HG02973 (cell line): ENCODE measurements at regions not wholly inside any gene's neighbourhood (a gene's known extent, or its start where the extent isn't known, plus 50 kb on each side); places are given as distances from the start of the nearest gene placed in this dataset.
"Not testable (repeated sequence)": the region's sequence is repeated elsewhere in the genome, so short reads cannot be mapped to it uniquely, and the experiment has no call there.

ENCODE experiments used
- ATAC-seq: cut with Tn5 transposase; IDR thresholded peaks from one replicate; pipeline ENCODE4 v1.9.1; 2021; ENCODE audit warnings: moderate library complexity; ENCODE audit not compliant: unreplicated experiment

DNA sequence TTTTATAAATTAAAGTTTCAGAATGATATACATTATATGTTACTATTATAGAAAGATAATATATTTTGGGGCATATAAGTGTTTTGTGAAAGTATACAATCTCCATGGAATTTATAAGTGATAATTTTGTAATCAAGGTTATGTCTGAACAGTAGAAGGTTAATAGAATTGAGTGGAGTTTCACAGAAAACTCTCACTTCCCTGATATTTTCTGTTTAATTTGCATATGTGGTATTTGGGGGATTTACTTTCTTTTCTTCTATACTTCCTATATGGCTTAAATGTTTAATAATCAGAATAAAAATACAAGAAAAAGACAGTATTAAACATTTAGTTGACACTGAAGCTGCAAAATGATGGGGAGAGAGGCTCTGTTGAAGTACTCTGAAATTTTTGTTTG is 848.5 kb downstream of the DACH1 start:
- ATAC-seq, result no peak

DNA sequence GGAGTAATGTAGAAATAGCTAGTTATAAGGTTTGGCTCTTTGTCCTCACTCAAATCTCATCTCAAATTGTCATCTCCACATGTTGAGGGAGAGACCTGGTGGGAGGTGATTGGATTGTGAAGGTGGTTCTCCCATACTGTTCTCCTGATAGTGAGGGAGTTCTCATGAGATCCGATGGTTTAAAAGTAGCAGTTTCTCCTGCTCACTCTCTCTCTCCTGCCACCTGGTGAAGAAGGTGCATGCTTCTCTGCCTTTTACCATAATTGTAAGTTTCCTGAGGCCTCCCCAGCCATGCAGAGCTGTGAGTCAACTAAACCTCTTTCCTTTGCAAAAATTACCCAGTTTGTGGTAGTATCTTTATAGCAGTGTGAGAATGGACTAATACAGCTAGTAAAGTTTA is 849.4 kb downstream of the DACH1 start:
- ATAC-seq, result no peak

DNA sequence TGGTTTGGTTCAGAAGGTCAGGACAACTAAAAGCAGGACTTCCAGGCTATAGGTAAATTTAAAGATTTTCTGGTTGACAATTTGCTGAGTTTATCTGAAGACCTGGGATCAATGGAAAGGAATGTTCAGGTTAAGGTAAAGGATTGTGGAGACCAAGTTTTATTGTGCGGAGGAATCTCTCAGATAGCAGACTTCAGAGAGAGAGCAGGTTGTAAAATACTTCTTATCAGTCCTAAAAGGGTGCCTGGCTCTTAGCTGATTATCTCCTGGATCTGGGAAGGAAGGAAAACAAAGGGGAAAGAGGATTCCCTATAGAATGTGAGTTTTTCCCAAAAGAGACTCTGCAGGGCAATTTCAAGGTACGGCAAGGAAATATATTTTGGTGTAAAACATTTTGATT is 851.5 kb downstream of the DACH1 start:
- no peak for ATAC-seq

DNA sequence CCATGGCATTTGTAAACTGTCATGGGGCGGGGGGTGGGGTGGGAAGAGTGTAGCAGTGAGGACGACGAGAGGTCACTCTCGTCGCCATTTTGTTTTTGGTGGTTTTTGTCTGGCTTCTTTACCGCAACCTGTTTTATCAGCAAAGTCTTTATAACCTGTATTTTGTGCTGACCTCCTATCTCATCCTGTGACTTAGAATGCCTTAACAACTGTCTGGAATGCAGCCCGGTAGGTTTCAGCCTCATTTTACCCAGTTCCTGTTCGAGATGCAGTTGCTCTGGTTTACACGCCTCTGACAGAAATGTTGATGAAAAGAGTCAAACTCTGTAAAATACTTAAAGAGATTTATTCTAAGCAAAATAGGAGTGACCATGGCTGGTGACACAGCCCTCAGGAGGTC is 852.0 kb downstream of the DACH1 start:
- ATAC-seq, result no peak

DNA sequence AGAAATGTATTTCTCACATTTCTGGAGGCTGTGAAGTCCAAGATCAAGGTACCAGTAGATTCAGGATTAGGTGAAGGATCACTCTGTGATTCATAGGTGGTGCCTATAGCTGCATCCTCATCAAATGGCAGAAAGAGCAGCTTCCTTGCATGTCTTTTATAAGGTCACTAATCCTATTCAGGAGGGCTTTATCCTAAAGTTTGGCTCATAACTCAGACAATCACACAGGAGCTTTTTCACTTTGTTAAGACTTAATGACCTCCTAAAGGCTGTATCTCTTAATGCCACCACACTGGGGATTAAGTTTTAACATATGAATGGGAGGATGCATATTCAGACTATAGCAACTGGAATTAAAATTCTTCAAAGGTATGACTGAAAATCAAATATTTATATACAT is 861.1 kb downstream of the DACH1 start:
- no peak for ATAC-seq

DNA sequence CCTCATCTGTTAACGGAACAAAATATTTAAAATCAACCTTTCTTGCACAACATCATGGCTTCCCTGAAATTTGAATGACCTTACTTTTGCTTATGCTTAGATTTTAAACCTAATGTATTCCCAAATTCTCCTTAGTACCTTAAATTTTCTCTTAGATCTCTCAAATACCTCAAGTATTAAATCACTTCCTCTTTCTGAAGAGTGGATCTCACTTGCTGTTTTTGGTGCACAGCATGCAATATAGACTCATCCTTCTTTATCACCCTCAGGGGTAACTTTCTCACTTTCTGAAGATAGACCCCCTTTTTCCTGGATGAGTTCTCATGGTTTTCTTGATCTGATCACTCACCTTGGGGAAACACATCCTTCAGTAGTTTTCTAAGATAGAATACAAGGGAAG is 871.7 kb downstream of the DACH1 start:
- no peak for ATAC-seq

DNA sequence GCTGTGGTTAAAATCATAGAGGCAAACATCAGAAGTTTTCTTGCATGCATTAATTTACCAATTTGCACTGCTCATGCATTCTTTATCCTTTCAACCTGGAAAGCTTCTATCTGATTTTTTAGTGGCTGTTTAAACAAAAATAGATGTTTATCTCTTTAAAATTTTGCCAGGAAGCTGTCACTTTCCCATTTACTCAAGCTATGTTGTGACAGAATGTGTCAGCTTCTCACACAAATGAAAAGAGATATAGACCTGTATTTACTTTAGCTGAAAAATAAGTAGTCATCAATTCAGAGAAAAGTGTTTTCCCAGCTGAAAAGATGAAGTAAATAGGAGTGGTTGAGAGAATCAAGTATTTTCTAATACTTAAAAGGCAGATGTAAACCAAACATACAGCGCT is 872.8 kb downstream of the DACH1 start:
- no peak for ATAC-seq

DNA sequence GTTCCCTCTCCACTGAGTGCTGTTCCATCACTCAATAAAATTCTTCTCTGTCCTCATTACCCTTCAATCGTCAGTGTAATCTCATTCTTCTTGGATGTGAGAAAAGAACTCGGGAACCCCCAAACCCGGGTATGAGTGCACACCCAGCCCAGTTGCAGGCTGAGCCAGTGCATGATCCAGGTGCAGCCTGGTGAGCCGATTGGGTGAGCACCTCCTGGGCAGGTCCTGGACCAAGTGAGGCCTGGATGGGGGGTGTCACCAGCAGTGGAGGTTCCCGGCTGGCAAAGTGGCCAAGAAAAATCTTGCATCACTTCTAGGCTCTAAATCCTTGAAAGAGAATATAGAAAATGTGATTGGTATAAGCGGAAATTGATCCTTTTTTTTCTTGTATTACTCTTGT is 878.8 kb upstream of the KLHL1 start:
- no peak for ATAC-seq

DNA sequence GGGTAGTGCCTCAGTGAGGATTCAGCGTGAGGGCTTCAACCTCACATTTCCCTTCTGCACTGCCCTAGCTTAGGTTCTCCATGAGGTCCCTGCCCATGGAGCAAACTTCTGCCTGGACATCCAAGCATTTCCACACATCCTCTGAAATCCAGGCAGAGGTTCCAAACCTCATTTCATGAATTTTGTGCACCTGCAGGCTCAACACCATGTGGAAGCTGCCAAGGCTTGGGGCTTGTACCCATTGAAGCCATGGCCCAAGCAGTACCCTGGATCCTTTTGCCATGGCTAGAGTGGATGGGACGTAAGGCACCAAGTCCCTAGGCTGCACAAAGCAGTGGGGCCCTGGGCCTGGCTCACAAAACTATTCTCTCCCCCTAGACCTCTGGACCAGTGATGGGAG is 877.1 kb upstream of the KLHL1 start:
- no peak for ATAC-seq

DNA sequence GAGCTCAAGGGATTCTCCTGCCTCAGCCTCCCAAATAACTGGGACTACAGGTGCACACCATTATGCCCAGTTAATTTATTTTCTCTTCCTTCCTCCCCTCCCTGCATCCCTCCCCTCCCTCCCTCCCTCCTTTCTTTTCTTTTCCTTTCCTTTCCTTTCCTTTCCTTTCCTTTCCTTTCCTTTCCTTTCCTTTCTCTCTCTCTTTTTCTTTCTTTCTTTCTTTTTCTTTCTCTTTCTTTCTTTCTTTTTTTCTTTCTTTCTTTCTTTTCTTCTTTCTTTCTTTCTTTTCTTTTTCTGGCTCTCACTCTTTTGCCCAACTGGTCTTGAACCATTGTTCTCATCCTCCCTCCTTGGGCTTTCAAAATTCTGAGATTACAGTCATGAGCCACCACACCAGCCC is 873.0 kb upstream of the KLHL1 start:
- not testable (repeated sequence) for ATAC-seq

DNA sequence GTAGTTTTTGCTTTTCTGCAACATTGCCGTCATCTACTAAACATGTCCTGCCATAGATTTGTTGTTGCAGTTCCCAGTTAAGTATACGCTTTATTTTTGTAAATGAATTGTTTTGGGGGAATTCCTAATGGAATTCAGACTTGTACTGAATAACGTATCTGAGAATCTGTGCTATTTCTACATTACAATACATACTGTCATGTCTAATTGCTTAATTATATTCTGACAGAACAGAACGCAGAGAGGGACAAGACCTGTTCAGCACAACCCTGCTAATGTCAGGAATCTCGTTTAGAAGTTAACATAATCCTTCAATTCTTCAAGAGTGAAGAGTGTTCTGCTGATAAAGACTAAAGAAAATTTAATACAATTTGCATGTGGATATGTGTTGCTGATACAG is 861.1 kb upstream of the KLHL1 start:
- no peak for ATAC-seq

DNA sequence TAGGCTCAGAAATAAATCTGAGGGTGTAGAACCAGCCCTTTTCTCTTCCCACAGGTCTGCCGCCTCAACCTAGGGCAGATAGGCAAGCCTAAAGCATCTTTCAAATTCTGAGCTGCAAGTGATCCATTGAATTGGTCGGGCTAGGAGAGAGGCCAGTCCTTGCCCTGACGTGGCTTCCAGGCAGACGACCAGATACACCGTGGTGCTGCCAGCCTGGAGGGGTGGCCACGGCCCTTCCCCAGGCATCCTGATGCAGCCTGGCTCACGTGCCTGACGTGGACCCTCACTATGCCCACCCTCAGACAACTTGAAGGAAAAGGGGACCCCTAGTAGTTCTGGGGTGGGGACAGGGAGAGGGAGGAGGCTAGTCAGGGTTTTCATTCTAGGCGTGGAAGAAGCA is 859.3 kb upstream of the KLHL1 start:
- ATAC-seq, result no peak

DNA sequence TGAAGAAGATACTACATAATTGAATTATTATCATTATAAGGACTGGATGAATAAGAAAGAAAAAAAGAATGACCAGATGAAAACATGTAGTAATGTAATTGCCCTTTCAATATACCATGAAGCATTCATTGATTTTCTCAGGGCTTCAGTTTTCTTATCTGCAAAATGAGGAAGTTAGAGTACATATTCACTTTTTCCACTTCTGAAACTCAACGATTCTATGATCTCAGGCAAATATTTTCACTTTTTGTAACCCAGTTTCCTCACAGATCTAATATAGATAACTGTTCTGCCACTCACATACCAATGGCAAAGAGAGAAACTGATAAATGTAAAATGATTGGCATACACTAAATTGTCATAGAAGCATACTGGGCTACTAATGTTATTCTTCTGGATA is 856.6 kb upstream of the KLHL1 start:
- no peak for ATAC-seq

DNA sequence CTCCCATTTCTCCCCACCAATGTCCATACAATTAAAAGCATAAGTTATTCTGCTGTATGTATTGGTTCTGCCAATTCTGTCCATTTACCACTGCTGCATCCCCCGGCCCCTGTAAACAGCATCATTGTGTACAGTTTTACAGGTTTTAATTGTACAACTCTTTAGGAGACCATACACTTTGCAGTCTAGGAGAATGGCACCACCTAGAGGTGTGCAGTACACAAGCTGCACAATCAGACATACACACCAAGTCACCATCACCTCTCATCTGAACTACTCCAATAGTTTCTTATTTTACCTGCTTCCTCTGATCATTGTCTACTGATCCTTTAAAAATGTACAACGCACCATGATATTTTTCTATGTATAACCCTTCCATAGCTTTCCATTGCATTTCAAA is 855.9 kb upstream of the KLHL1 start:
- no peak for ATAC-seq

DNA sequence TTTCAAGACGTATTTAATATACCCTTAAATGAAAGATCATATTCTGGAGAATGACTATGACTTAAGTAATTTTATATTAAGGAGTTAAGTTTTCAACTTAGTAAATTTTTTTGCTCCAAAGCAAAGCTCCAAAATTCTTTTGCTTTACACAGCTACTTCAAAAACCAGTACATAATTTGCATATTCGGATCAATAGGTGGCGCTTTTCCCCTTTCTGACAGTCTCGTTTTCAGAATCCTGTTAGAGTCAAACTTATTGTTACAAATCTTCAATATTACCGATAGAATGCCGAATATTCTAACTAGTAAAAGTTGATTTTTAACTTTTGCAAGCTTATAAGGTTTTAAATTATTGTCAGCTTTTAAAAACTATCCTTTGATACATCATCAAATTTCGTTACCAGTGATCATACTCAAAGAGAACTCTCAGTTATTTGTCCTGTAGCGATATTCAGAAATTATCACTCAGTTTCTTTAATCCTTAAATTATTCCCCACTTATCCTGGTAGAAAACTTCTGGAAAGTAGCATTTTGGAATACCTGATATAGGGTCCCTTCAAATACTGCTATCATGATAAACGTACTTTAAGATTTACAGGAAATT is 852.7 kb upstream of the KLHL1 start:
- ATAC-seq, result peak; percentile 48

DNA sequence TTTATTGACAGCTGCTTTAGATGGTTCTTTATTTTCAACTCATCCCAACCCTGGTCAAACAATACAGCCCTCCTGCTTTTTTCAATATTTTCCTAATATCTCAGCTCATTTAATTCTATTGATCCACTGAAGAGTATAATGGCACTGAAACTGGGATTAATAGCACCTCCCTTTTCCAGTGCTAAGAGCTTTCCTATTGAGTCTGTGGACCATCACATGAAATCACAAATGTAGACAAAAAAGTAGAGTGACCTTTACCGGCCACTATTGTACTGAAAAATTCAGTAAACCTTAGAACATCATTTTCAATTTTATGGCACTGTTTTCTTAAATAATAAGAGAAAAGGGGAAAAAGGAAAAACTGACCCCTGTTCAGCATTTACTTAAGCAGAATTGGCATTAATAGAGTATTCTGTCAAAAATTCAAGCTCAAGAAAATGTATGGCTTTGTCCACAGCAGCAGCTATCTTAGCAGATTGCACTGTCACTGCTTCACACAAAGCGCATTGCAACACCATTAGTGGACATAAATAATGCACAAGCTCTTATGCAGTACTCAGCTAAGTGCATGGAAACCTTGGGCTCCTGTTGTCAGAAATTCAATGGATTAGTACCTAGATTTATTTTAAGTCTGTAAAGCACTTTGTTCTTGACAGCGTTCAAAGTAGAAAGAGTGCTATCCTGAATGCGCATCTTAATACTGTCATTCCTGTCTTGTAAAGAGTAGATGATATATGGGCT is 851.0 kb upstream of the KLHL1 start:
- no peak for ATAC-seq

DNA sequence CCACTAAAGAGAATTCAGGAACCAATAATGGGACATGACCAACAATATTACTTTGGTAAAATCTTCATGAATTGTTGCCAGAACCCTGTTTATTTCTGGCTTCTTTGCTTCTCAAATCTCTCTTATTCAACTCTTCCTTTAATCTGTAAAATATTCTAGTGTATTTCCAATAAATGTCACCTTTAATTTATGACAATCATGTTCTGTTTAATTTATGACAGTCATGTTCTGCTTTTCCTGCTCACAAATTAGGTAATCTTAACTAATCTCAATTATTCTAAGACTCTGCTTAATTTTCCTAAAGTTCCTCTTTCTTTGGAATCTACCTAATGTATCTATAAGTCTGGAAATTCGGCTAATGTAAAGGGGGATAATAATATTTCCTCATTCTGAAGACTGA is 847.6 kb upstream of the KLHL1 start:
- no peak for ATAC-seq

DNA sequence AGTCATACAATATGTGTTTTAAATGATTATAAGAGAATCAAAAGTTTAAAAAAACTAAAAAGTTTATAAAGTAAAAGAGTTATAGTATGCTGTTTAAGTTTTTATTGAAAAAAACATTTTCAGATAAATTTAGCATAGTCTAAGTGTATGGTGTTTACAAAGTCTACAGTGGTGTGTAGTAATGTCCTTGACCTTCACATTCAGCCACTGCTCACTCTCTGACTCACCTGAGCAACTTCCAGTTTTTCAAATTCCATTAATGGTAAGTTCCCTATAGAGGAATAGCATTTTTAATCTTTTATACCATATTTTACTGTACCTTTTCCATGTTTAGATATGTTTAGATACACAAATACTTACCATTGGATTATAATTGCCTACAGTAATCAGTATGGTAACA is 842.4 kb upstream of the KLHL1 start:
- ATAC-seq, result no peak

DNA sequence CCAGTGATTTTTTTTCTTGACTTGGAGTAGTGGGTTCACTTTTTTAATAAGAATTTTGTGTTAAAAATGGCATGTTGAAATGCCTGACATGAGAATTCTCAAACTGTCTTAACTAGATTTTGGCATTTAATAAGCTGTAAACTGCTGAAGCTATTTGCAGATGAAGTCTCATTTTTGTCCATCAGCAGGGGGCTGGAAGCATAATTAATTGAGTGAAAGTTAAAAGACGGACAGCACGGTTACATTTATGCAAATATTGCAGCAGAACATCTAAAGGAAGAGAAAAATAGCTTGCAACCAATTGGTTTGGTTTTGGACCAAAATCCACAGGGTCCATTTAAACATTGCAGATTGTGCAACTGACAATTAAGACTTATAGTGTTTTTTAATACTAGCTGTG is 837.3 kb upstream of the KLHL1 start:
- no peak for ATAC-seq

DNA sequence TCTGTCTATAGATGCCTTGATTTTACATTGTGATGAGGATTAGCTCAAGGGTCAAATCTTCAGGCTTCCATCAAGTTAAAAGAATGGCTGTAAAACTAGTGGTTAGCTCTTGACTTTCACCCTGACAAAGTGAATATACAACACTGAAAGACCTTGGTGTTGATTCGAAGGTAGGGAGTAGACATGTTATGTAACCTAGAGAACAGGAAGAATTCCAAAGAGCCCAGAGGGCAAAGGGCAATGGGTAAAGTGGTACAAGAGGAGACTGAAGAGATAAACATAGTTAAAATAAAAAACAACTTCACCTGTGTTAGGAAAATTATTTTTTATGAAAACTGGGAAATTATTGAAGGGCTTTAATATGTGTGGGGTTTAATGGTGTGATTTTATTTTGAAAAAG is 833.2 kb upstream of the KLHL1 start:
- no peak for ATAC-seq

DNA sequence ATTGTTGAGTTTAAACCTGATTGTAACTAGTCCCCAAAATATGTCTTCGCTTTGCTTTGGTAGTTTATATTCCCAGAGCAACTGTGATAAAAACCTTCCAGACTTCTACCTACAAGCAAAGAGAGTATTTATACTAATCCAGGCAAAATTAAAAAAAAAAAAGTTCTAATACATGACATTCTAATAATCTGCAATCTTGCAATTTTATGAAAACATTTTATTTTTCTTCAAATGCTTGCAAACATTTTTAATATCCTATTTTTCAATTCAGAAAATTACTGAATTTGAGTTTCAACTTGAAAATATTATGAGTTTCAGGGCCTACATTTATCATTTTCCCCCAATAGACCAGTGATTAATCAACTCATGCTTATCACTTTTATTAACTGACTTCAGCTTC is 830.2 kb upstream of the KLHL1 start:
- no peak for ATAC-seq

DNA sequence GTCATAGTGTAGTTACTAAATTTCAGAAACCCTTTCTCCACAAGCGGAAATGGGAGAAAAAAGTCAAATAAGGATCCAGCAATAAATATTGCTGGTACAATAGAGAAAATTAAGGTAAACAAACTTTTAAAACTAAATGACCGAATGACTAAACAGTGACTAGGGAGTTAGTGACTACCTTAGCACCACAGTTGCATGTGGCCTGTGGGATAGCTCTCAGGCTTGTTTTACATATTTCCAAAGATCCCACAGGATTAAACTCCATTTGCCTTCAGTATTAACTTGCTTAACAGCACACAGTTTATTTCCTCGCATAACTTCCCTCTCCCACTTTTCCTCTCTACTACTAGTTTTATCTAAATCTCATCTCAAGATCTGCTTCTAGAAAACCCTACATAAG is 824.3 kb upstream of the KLHL1 start:
- no peak for ATAC-seq
